ENCODE measurements at regions not wholly inside any gene's neighbourhood (a gene's known extent, or its start where the extent isn't known, plus 50 kb on each side); places are given as distances from the start of the nearest gene placed in this dataset.

- no peak for DNase-seq (ENCODE audit: low read depth, low spot score)
- H3K4me3 ChIP-seq: no peak overlapping the region
- no peak overlapping the region for H3K27ac ChIP-seq
- no peak for TF ChIP-seq POLR2AphosphoS5 (IDR thresholded peaks at IDR 0.05; ENCODE audit: borderline replicate concordance, low read depth, low read length)
- no peak for TF ChIP-seq FOXP2 (optimal IDR thresholded peaks at IDR 0.05; ENCODE audit: control extremely low read depth, extremely low read length, insufficient read depth)
- TF ChIP-seq EZH2 (IDR thresholded peaks at IDR 0.05): no peak
- H3K9ac ChIP-seq (ENCODE audit: insufficient read length): no peak overlapping the region
- no peaks in the 10 kb centered on the region for H3K36me3 ChIP-seq (ENCODE audit: insufficient read depth, low read length)
- H3K9me3 ChIP-seq (ENCODE audit: low read depth, low read length): no peaks in the 10 kb centered on the region
Observed at GRCh38 chr18:51520676-51521180, 323.2 kb upstream of the MEX3C start.

DNA sequence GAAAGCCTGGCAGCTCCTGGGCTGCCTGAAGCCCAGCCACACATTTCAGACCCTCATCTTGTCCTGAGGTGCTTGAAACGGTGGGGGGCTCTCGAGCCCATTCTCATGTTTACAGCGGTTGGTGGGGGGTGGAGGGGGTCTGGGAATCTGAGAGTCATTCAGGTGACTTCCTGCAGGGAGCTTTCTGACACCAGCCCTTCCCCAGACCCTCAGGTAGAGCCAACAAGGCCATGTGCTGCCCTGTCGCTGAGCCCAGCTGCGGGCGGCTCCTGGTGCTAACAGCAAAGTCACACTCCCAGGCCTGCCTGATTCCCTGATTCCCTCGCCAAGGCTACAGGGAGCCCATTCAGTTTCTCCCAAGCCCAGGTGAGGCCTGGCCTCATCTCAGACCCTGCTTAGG is 324.9 kb upstream of the MEX3C start:
- Histone ChIP-seq H3K36me3 (ENCODE audit: insufficient read depth, low read length) (no peaks in the 10 kb centered on the region), H3K4me3 (no peak overlapping the region), H3K9ac (ENCODE audit: insufficient read length) (no peak overlapping the region), H3K27ac (no peak overlapping the region), H3K9me3 (ENCODE audit: low read depth, low read length) (no peaks in the 10 kb centered on the region)
- DNase-seq (ENCODE audit: low read depth, low spot score): no peak
- TF ChIP-seq FOXP2 (optimal IDR thresholded peaks at IDR 0.05; ENCODE audit: control extremely low read depth, extremely low read length, insufficient read depth): no peak
- TF ChIP-seq POLR2AphosphoS5 (IDR thresholded peaks at IDR 0.05; ENCODE audit: borderline replicate concordance, low read depth, low read length): no peak
- TF ChIP-seq EZH2 (IDR thresholded peaks at IDR 0.05): no peak

GRCh38 chr18:51522821-51523220 is 325.3 kb upstream of the MEX3C start:
- no peak overlapping the region for H3K4me3 ChIP-seq
- TF ChIP-seq EZH2 (IDR thresholded peaks at IDR 0.05): no peak
- TF ChIP-seq FOXP2 (optimal IDR thresholded peaks at IDR 0.05; ENCODE audit: control extremely low read depth, extremely low read length, insufficient read depth): no peak
- TF ChIP-seq POLR2AphosphoS5 (IDR thresholded peaks at IDR 0.05; ENCODE audit: borderline replicate concordance, low read depth, low read length): no peak
- H3K27ac ChIP-seq: no peak overlapping the region

GRCh38 chr18:51523671-51524070 is 326.2 kb upstream of the MEX3C start:
- H3K9ac ChIP-seq (ENCODE audit: insufficient read length): no peak overlapping the region
- DNase-seq (ENCODE audit: low read depth, low spot score): no peak
- no peak for TF ChIP-seq EZH2 (IDR thresholded peaks at IDR 0.05)
- no peaks in the 10 kb centered on the region for H3K36me3 ChIP-seq (ENCODE audit: insufficient read depth, low read length)
- no peak overlapping the region for H3K27ac ChIP-seq
- no peaks in the 10 kb centered on the region for H3K9me3 ChIP-seq (ENCODE audit: low read depth, low read length)
- H3K4me3 ChIP-seq: no peak overlapping the region

More at GRCh38 chr18:51522821-51523220, 325.3 kb upstream of the MEX3C start:
- H3K9ac ChIP-seq (ENCODE audit: insufficient read length): no peak overlapping the region
- H3K36me3 ChIP-seq (ENCODE audit: insufficient read depth, low read length): no peaks in the 10 kb centered on the region
- H3K9me3 ChIP-seq (ENCODE audit: low read depth, low read length): no peaks in the 10 kb centered on the region
- DNase-seq (ENCODE audit: low read depth, low spot score): no peak

GRCh38 chr18:51525453-51526225 is 328.2 kb upstream of the MEX3C start:
- TF ChIP-seq FOXP2 (optimal IDR thresholded peaks at IDR 0.05; ENCODE audit: control extremely low read depth, extremely low read length, insufficient read depth): no peak
- TF ChIP-seq EZH2 (IDR thresholded peaks at IDR 0.05): no peak
- no peak for TF ChIP-seq POLR2AphosphoS5 (IDR thresholded peaks at IDR 0.05; ENCODE audit: borderline replicate concordance, low read depth, low read length)
- Histone ChIP-seq H3K4me3 (no peak overlapping the region), H3K36me3 (ENCODE audit: insufficient read depth, low read length) (no peaks in the 10 kb centered on the region), H3K9ac (ENCODE audit: insufficient read length) (no peak overlapping the region), H3K27ac (no peak overlapping the region), H3K9me3 (ENCODE audit: low read depth, low read length) (no peaks in the 10 kb centered on the region)
- no peak for DNase-seq (ENCODE audit: low read depth, low spot score)

- TF ChIP-seq EZH2 (IDR thresholded peaks at IDR 0.05) (no peak), POLR2AphosphoS5 (IDR thresholded peaks at IDR 0.05; ENCODE audit: borderline replicate concordance, low read depth, low read length) (no peak), FOXP2 (optimal IDR thresholded peaks at IDR 0.05; ENCODE audit: control extremely low read depth, extremely low read length, insufficient read depth) (no peak)
- Histone ChIP-seq H3K27ac (no peak overlapping the region), H3K9ac (ENCODE audit: insufficient read length) (no peak overlapping the region), H3K4me3 (no peak overlapping the region), H3K36me3 (ENCODE audit: insufficient read depth, low read length) (no peaks in the 10 kb centered on the region), H3K9me3 (ENCODE audit: low read depth, low read length) (no peaks in the 10 kb centered on the region)
- DNase-seq (ENCODE audit: low read depth, low spot score): no peak
Observed at GRCh38 chr18:51527826-51528225, 330.3 kb upstream of the MEX3C start.

DNA sequence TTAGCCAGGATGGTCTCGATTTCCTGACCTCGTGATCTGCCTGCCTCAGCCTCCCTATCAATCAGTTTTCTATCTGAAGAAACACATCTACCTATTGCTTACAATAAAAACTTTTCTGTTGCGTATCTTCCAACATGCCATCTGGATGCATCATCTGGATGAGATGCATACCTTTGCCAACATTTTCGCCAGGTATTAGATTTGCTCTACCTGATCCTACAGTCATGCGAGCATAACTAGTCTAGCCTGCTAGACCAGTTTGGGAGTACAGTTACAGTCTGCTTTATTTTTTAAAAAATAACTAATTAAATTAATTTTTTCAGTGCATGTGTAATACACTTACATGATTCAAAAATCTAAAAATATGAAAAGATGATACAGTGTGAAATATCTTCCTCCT is 334.0 kb upstream of the MEX3C start:
- no peak overlapping the region for H3K27ac ChIP-seq
- no peaks in the 10 kb centered on the region for H3K36me3 ChIP-seq (ENCODE audit: insufficient read depth, low read length)
- DNase-seq (ENCODE audit: low read depth, low spot score): no peak
- no peak overlapping the region for H3K9ac ChIP-seq (ENCODE audit: insufficient read length)
- H3K4me3 ChIP-seq: no peak overlapping the region
- no peaks in the 10 kb centered on the region for H3K9me3 ChIP-seq (ENCODE audit: low read depth, low read length)
- TF ChIP-seq FOXP2 (optimal IDR thresholded peaks at IDR 0.05; ENCODE audit: control extremely low read depth, extremely low read length, insufficient read depth) (no peak), EZH2 (IDR thresholded peaks at IDR 0.05) (no peak), POLR2AphosphoS5 (IDR thresholded peaks at IDR 0.05; ENCODE audit: borderline replicate concordance, low read depth, low read length) (no peak)

- no peaks in the 10 kb centered on the region for H3K9me3 ChIP-seq (ENCODE audit: low read depth, low read length)
- H3K27ac ChIP-seq: no peak overlapping the region
- TF ChIP-seq FOXP2 (optimal IDR thresholded peaks at IDR 0.05; ENCODE audit: control extremely low read depth, extremely low read length, insufficient read depth): no peak
- no peak for TF ChIP-seq POLR2AphosphoS5 (IDR thresholded peaks at IDR 0.05; ENCODE audit: borderline replicate concordance, low read depth, low read length)
- no peak for TF ChIP-seq EZH2 (IDR thresholded peaks at IDR 0.05)
- DNase-seq (ENCODE audit: low read depth, low spot score): no peak
- no peak overlapping the region for H3K9ac ChIP-seq (ENCODE audit: insufficient read length)
- no peak overlapping the region for H3K4me3 ChIP-seq
- no peaks in the 10 kb centered on the region for H3K36me3 ChIP-seq (ENCODE audit: insufficient read depth, low read length)
Observed at GRCh38 chr18:51537487-51537886, 340.0 kb upstream of the MEX3C start.

DNA sequence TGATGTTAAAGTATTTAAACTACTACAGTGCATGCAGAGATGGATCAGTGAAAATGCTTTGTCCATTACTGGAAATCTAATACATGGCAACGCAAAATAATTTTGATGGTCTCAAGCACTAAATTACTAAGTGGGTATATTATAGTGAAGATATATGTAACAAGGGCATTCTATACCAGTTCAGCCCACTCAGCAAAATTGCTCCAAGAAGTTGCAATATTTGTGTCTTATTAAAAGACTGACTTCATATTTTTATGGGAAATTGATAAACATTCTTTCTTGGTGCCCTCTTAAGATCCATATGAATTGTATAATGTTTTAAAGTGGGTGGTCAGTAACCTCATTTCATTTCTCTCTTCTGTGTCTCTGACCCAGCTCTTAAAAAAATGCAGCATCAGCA is 343.1 kb upstream of the MEX3C start:
- DNase-seq (ENCODE audit: low read depth, low spot score): no peak
- no peak overlapping the region for H3K27ac ChIP-seq
- no peak overlapping the region for H3K9ac ChIP-seq (ENCODE audit: insufficient read length)
- no peaks in the 10 kb centered on the region for H3K9me3 ChIP-seq (ENCODE audit: low read depth, low read length)
- no peak for TF ChIP-seq EZH2 (IDR thresholded peaks at IDR 0.05)
- no peak for TF ChIP-seq FOXP2 (optimal IDR thresholded peaks at IDR 0.05; ENCODE audit: control extremely low read depth, extremely low read length, insufficient read depth)
- no peak for TF ChIP-seq POLR2AphosphoS5 (IDR thresholded peaks at IDR 0.05; ENCODE audit: borderline replicate concordance, low read depth, low read length)
- no peak overlapping the region for H3K4me3 ChIP-seq
- H3K36me3 ChIP-seq (ENCODE audit: insufficient read depth, low read length): no peaks in the 10 kb centered on the region
